ENCODE measurements at regions not wholly inside any gene's neighbourhood (a gene's known extent, or its start where the extent isn't known, plus 50 kb on each side); places are given as distances from the start of the nearest gene placed in this dataset.
"Not testable (repeated sequence)": the region's sequence is repeated elsewhere in the genome, so short reads cannot be mapped to it uniquely, and the experiment has no call there.

DNA sequence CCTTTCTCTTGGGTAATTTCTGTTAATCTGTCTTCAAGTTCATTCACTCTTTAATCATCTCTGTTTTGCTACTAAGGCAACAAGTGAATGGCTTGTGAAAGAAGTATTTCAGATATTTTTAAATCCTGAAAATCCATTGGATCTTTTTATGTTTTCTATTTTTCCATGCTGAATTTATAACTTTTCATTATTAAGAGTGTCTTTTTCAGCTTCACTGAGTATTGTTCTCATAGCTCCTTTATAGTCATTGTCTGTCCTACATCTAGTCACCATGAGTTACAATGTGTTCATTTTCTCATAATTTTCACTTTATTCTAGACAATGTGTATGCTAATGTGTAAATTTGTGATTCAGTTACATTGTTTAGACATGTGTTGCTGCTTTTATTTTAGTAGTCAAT lies 556.4 kb downstream of the TUSC1 start:
- no peaks in the 10 kb centered on the region for H3K4me1 ChIP-seq
- H3K36me3 ChIP-seq (ENCODE audit: low read depth, missing control alignments): no peaks in the 10 kb centered on the region
- TF ChIP-seq POLR2A (IDR thresholded peaks at IDR 0.05): no peak
- TF ChIP-seq, protein P1, sequence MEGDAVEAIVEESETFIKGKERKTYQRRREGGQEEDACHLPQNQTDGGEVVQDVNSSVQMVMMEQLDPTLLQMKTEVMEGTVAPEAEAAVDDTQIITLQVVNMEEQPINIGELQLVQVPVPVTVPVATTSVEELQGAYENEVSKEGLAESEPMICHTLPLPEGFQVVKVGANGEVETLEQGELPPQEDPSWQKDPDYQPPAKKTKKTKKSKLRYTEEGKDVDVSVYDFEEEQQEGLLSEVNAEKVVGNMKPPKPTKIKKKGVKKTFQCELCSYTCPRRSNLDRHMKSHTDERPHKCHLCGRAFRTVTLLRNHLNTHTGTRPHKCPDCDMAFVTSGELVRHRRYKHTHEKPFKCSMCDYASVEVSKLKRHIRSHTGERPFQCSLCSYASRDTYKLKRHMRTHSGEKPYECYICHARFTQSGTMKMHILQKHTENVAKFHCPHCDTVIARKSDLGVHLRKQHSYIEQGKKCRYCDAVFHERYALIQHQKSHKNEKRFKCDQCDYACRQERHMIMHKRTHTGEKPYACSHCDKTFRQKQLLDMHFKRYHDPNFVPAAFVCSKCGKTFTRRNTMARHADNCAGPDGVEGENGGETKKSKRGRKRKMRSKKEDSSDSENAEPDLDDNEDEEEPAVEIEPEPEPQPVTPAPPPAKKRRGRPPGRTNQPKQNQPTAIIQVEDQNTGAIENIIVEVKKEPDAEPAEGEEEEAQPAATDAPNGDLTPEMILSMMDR (IDR thresholded peaks at IDR 0.05): no peak
- no peaks in the 10 kb centered on the region for H3K9me3 ChIP-seq
- H3K4me3 ChIP-seq: no peak overlapping the region
- no peaks in the 10 kb centered on the region for H3K27me3 ChIP-seq
- DNase-seq: no peak
- intact Hi-C loops (cut with DNase I; ENCODE audit: low total_unique reads): no loop called here
- no peak overlapping the region for H3K27ac ChIP-seq

DNA sequence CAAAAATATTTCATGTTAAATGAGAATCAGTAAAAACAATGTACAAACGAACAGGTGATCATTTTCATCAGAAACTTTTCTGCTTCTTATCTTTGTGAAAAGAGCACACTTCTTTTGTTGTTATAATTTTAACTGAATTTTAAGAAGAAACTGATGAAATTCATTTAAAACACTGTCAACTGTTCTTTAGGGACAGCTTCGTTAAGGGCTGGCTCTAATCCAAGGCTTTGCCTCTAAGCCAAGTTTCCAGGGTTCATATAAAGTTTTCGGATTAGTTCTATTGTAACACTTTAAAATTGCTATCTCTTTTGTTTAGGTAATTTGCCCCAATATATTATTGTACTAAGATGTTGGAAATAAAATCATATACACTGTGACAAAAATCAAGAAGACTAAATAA lies 559.2 kb downstream of the TUSC1 start:
- Histone ChIP-seq H3K27ac (no peak overlapping the region), H3K36me3 (ENCODE audit: low read depth, missing control alignments) (no peaks in the 10 kb centered on the region), H3K27me3 (no peaks in the 10 kb centered on the region), H3K9me3 (no peaks in the 10 kb centered on the region), H3K4me3 (no peak overlapping the region), H3K4me1 (no peaks in the 10 kb centered on the region)
- intact Hi-C loops (cut with DNase I; ENCODE audit: low total_unique reads): no loop called here
- WGBS, 2 donors: 46 to 59% methylated on average over 3 of the region's 3 CpGs
- no peak for DNase-seq
- TF ChIP-seq POLR2A (IDR thresholded peaks at IDR 0.05): no peak
- TF ChIP-seq, protein P1 (IDR thresholded peaks at IDR 0.05): no peak

DNA sequence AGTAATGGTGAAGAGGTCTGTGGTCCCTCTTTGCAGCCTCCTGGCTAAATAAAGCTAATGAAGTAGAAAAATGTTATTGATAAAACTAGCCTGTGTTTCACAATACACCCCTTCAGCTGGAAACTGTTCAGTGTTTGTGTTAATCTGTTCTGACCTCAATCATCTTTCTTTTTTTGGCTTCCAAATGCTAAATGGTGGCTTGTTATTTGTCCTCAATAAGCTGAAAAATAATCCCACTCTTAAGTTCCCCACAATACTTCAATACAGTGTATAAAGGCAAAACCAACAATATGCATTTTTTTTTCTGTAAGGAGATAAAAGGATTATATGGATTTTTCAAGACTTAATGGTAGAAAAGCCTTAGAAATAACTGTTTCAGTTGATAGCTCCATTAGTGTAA lies 560.5 kb downstream of the TUSC1 start:
- no peak overlapping the region for H3K27ac ChIP-seq
- H3K27me3 ChIP-seq: no peaks in the 10 kb centered on the region
- H3K9me3 ChIP-seq: no peaks in the 10 kb centered on the region
- no peaks in the 10 kb centered on the region for H3K4me1 ChIP-seq
- H3K36me3 ChIP-seq (ENCODE audit: low read depth, missing control alignments): no peaks in the 10 kb centered on the region
- intact Hi-C loops (cut with DNase I; ENCODE audit: low total_unique reads): no loop called here
- TF ChIP-seq POLR2A (IDR thresholded peaks at IDR 0.05): no peak
- TF ChIP-seq, protein P1 (IDR thresholded peaks at IDR 0.05): no peak
- DNase-seq: no peak
- H3K4me3 ChIP-seq: no peak overlapping the region

DNA sequence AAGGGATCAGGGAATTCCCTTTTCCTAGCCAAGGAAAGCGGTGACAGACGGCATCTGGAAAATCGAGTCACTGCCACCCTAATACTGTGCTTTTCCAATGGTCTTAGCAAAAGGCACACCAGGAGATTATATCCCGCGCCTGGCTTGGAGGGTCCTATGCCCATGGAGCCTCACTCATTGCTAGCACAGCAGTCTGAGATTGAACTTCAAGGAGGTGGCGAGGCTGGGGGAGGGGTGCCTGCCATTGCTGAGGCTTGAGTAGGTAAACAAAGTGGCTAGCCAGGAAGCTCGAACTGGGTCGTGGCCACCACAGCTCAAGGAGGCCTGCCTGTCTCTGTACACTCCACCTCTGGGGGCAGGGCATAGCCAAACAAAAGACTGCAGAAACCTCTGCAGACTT lies 556.5 kb upstream of the IZUMO3 start:
- intact Hi-C loops (cut with DNase I; ENCODE audit: low total_unique reads); DNase-seq; H3K4me1 ChIP-seq; H3K27me3 ChIP-seq; H3K4me3 ChIP-seq; H3K9me3 ChIP-seq; H3K27ac ChIP-seq; H3K36me3 ChIP-seq (ENCODE audit: low read depth, missing control alignments): not testable (repeated sequence)
- 94 to 96% methylated on average over 8 of the region's 8 CpGs for WGBS, 2 donors

DNA sequence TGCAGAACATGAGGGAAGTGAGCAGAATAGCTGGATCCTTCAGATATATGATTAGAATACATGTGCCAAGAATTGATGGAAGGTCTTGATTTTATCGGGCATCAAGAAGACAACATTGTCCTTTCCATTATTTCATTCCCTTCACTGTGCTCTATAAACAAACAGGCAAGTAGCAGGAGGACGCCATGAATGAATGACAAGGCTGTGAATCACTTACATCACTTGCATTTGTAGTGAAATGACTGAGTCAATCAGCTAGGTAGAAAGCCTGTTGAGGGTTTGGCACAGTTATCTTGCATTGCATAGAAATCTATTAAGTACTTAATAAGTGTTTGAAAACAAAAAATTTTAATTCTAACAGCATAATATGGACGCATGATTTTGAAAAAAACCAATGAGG lies 548.8 kb upstream of the IZUMO3 start:
- Histone ChIP-seq H3K4me1 (no peaks in the 10 kb centered on the region), H3K27me3 (no peaks in the 10 kb centered on the region), H3K27ac (no peak overlapping the region), H3K4me3 (no peak overlapping the region), H3K9me3 (no peaks in the 10 kb centered on the region), H3K36me3 (ENCODE audit: low read depth, missing control alignments) (no peaks in the 10 kb centered on the region)
- no peak for DNase-seq
- TF ChIP-seq, protein P1 (IDR thresholded peaks at IDR 0.05): no peak
- no peak for TF ChIP-seq POLR2A (IDR thresholded peaks at IDR 0.05)
- intact Hi-C loops (cut with DNase I; ENCODE audit: low total_unique reads): no loop called here
- 76 to 87% methylated on average over 3 of the region's 3 CpGs for WGBS, 2 donors
